ENCODE measurements at regions not wholly inside any gene's neighbourhood (a gene's known extent, or its start where the extent isn't known, plus 50 kb on each side); places are given as distances from the start of the nearest gene placed in this dataset.
"Not testable (repeated sequence)": the region's sequence is repeated elsewhere in the genome, so short reads cannot be mapped to it uniquely, and the experiment has no call there.

DNA sequence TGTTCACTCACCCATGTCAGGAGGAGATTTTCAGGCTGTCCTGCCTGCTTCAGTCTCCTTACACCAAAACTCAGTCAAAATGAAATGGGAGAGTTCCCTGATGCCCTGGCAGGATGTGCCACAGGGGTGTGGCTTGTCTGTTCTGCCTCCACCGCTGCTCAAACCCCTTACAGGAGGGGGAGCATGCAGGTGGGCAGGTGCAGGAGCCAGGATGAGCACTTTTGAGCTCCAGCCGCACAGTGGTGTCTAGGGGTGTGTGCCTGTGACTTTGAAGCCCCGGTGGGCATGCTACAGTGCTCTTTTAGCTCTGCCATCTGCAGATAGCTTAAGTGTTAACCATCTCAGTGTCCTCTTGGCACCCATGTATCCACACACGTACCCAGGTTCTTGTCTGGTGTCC is 71.9 kb upstream of the IPO5 start:
- no peak for DNase-seq

DNA sequence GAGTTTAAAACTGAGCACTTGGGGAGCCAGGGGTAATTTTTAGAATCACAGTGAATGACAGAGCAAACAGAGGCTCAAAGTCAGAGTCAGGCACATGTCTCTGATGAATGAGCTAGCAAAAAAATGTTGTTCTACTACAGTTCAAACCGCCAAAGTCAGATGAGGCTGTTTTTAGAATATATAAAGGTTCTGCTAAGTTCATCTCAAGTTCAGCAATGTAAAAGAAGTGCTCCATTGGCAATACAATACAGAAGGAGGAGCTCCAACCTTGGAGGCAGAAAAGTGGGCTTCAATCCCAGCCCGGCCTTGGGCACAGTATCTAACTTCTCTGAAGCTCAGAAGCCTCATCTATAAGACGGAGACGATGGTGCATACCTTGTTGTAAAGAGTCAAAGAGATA is 70.1 kb upstream of the IPO5 start:
- DNase-seq, result no peak

DNA sequence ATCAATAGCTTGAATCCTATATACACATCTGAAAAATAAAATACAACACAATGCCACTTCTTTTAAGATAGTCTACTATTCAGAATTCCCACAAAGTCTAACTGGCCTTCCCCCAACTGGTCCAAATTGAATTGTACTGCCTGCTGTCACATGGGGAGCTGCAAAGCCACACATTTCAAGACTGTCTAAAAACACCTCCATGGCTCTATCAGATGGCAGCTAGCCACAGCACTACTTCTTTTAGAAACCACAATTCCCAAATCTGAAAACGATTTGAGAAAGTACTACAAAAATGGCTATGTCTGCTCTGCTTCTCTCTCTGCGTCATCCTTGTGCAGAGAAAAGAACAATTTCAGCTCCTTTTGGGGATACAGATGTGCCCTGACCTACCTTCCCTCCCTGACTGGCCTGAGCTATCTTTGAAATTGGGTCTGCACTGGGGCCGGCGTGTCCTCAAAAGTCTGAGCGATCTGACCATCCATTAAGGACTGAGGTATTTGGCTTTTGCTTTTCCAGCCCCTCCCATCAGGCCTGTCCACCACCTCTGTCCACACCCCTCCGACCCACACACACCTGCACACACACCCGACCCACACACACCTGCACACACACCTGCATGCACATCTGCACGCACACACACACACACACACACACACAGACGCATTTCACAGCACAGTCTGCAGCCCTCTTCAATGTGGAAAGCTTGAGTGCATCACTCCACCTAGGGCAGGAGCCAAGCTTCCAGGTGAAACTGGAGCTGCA is 68.6 kb upstream of the IPO5 start:
- DNase-seq, result no peak

DNA sequence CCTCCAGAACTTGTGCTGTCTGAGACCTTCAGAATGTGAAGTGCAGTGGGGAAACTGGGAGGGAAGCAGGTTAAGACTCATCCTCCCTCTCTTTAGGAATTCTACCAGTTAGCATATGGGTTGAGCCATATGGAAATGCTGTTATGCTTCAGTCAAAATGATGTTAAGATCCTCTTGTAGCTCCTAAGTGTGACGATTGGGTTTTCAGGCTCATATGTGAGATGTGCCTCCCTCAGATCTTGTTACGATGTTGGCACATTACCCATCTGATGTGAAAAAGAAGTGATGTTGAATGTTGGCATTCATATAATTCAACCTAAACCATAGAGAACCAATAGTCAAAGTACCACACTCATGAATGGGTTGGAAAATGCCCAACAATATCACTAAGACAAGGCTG is 67.8 kb upstream of the IPO5 start:
- no peak for DNase-seq

DNA sequence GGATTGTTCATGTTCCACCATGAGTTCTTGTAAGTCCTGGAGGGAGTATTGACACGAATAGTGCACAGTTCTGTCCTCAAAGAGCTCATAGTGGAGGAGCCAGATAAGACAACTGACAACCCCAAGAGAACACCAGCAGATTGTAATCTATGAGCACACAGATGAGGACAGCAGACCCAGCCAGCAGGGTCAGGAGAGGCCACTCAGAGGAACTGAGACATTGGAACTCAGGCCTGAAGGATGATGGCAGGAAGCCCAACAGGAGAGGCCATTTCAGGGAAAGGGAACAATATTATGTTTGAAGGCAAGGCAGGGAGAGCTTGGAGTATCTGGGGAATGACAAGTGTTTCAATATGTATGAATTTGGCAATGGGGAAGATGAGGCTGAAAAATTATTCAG is 63.7 kb upstream of the IPO5 start:
- no peak for DNase-seq

DNA sequence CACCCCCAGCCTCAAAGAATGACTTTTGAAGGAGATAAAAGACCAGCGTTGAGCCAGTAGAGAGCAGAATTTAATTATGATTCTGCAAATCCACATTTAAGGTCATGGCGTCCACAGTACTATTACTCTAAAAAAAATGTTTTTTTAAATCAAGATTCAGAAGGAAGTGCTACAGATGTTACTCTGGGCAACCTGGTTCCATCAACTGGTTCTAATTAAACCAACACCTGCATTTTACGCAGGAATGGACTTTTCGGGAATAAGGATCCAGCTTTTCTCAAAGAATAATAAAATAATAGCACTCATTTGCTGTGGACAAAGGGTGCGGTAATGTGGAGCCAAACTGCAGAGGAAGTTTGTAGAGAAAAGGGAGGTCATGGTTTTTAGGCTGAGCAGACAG is 62.9 kb upstream of the IPO5 start:
- no peak for DNase-seq

DNA sequence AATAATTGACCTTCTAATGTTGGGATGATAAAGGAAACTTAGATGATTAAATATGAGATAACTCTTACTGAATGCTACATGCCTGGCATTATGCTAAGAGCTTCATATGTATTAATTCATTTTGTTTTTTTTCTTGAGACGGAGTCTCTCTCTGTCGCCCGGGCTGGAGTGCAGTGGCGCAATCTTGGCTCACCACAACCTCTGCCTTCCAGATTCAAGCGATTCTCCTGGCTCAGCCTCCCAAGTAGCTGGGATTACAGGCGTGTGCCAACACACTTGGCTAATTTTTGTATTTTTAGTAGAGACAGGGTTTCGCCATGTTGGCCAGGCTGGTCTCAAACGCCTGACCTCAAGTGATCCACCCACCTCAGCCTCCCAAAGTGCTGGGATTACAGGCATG is 61.5 kb upstream of the IPO5 start:
- not testable (repeated sequence) for DNase-seq

DNA sequence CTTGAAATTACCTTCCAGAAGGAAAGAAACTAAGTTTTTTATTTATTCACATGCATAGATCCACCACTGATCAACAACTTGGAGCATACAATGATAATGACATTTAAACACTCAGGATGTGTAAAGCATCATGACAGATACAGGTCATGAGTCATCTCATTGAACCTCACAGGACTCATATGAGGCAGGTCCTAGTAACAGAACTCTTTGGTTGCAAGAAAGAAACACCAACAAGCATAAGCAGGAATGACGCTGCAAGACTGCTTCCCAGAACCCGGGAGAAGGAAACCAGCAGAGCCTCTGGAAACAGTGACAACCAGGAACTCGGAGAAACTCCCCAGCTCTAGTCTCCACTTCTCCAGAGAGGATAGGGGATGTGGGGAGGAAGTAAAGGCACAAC is 60.8 kb upstream of the IPO5 start:
- no peak for DNase-seq

DNA sequence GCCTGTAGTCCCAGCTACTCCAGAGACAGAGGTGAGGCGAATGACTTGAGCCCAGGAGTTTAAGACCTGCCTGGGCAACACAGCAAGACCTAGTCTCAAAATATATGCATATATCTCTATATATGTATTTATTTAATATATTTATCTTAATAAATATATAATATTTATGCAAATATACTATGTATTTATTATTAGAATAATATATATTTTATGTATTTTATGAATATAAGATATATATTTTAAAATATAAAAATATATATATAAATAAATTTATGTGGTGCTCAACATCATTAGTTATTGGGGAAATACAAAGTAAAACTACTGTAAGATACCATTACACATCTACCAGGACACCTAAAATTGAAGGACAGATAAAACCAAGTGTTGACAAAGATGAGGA is 58.1 kb upstream of the IPO5 start:
- DNase-seq, result no peak

DNA sequence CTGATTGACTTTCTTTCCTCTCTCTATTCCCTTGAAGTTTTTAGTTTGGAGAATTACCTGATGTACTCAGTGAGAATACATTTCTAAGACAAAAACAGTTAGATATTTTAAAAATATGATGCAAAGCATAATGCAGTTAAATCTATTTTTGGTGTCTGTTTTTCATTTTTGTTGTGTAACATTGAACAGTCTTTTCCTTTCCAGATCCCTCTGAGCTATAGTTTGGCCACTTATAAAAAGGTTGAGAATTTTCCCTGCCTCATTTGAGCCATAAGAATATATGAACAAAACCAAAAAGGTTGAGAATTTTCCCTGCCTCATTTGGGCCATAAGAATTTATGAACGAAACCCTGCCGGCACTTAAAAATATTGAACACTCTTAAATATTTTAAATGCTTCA is 57.0 kb upstream of the IPO5 start:
- no peak for DNase-seq

DNA sequence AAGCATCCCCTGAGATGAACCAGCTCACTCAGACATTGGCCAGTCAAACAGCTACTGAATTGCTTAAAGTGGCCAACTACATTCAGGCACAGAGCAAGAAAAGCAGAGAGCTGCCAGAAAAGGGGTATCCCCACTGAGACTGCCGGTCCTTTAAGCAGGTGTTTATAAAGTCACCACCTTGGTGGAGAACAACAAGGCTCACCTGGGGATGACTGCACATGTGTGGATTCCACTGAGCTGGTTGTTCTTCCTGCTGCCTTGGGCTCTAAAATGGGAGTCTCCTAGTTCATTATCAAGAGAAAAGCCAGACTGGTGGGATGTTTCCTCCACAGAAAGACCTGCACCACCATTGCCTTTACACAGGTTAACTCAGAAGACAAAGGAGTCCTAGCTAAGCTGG is 51.8 kb upstream of the IPO5 start:
- no peak for DNase-seq

Measured in NCI-H2029 (cell line).